ENCODE measurements at regions not wholly inside any gene's neighbourhood (a gene's known extent, or its start where the extent isn't known, plus 50 kb on each side); places are given as distances from the start of the nearest gene placed in this dataset.

DNA sequence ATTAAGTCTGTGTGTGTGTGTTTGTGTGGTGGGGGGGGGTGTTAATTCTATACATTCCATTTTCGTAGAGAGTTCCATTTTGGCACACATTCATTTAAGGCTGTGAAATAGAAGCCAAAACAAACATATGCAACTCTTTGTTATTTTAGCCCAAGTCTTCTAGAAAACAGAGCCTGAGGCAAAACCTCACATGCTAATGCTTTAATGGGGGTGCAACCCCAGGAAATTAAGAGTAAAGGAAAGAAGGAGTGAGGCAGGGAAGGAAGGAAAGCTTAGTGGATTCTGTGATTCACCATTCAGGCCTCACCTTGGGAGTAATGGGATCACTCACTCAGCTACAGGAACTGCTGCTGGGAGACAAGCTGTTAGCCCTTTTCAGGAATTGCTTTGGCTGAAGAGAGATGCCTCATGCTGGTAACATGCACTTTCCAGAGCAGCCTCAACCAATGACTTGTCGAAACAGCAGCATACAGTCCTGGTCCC lies 73.0 kb upstream of the CTTNBP2 start:
- 75% methylated on average over 2 of the region's 2 CpGs for WGBS
- DNase-seq (ENCODE audit: low spot score) = no peak
- Histone ChIP-seq H3K4me1 (ENCODE audit: control insufficient read depth in 4 of 4, insufficient read depth in 4 of 4, low read length in 3 of 4) (no peaks in the 10 kb centered on the region), H3K27ac (ENCODE audit: low read depth in 1 of 2, low read length in 2 of 2) (no peak overlapping the region), H3K27me3 (ENCODE audit: control insufficient read depth in 4 of 4, insufficient read depth in 4 of 4, low read length in 3 of 4) (no peaks in the 10 kb centered on the region), H3K4me3 (ENCODE audit: low read depth in 1 of 3, low read length in 3 of 3) (no peak overlapping the region), H3K9me3 (ENCODE audit: control insufficient read depth in 4 of 4, low read length in 3 of 4) (peaks cover 0 to 2% (median 0%) of the 10 kb centered on the region in 4 donors), H3K36me3 (ENCODE audit: control insufficient read depth in 4 of 4, insufficient read depth in 3 of 4, low read depth in 1 of 4, low read length in 3 of 4) (no peaks in the 10 kb centered on the region), H3K9ac (ENCODE audit: low read depth in 1 of 2, low read length in 2 of 2) (no peak overlapping the region)
- TF ChIP-seq NR2F2 (IDR thresholded peaks at IDR 0.05) (no peak), RXRA (IDR thresholded peaks at IDR 0.05) (no peak), ATF3 (IDR thresholded peaks at IDR 0.05) (no peak), SP1 (IDR thresholded peaks at IDR 0.05) (no peak), TAF1 (conservative IDR thresholded peaks at IDR 0.05) (no peak), FOXA2 (IDR thresholded peaks at IDR 0.05) (no peak), JUND (IDR thresholded peaks at IDR 0.05) (no peak), MAX (IDR thresholded peaks at IDR 0.05) (no peak), HNF4A (conservative IDR thresholded peaks at IDR 0.05) (no peak), FOXA1 (IDR thresholded peaks at IDR 0.05) (no peak), GABPA (IDR thresholded peaks at IDR 0.05 in 1 of 2, conservative IDR thresholded peaks at IDR 0.05 in 1 of 2) (no peak), RAD21 (IDR thresholded peaks at IDR 0.05) (no peak), EGR1 (IDR thresholded peaks at IDR 0.05; ENCODE audit: low read depth in 2 of 2) (no peak), YY1 (IDR thresholded peaks at IDR 0.05) (no peak), HNF4G (IDR thresholded peaks at IDR 0.05) (no peak), REST (IDR thresholded peaks at IDR 0.05) (no peak)
- TF ChIP-seq, protein P1, sequence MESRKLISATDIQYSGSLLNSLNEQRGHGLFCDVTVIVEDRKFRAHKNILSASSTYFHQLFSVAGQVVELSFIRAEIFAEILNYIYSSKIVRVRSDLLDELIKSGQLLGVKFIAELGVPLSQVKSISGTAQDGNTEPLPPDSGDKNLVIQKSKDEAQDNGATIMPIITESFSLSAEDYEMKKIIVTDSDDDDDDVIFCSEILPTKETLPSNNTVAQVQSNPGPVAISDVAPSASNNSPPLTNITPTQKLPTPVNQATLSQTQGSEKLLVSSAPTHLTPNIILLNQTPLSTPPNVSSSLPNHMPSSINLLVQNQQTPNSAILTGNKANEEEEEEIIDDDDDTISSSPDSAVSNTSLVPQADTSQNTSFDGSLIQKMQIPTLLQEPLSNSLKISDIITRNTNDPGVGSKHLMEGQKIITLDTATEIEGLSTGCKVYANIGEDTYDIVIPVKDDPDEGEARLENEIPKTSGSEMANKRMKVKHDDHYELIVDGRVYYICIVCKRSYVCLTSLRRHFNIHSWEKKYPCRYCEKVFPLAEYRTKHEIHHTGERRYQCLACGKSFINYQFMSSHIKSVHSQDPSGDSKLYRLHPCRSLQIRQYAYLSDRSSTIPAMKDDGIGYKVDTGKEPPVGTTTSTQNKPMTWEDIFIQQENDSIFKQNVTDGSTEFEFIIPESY (IDR thresholded peaks at IDR 0.05) = no peak
- TF ChIP-seq, protein P2, sequence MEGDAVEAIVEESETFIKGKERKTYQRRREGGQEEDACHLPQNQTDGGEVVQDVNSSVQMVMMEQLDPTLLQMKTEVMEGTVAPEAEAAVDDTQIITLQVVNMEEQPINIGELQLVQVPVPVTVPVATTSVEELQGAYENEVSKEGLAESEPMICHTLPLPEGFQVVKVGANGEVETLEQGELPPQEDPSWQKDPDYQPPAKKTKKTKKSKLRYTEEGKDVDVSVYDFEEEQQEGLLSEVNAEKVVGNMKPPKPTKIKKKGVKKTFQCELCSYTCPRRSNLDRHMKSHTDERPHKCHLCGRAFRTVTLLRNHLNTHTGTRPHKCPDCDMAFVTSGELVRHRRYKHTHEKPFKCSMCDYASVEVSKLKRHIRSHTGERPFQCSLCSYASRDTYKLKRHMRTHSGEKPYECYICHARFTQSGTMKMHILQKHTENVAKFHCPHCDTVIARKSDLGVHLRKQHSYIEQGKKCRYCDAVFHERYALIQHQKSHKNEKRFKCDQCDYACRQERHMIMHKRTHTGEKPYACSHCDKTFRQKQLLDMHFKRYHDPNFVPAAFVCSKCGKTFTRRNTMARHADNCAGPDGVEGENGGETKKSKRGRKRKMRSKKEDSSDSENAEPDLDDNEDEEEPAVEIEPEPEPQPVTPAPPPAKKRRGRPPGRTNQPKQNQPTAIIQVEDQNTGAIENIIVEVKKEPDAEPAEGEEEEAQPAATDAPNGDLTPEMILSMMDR (IDR thresholded peaks at IDR 0.05; ENCODE audit: low read depth, low read length, missing input control) = no peak

Measured in liver (tissue), 8 donors.